ENCODE measurements at regions not wholly inside any gene's neighbourhood (a gene's known extent, or its start where the extent isn't known, plus 50 kb on each side); places are given as distances from the start of the nearest gene placed in this dataset.

DNA sequence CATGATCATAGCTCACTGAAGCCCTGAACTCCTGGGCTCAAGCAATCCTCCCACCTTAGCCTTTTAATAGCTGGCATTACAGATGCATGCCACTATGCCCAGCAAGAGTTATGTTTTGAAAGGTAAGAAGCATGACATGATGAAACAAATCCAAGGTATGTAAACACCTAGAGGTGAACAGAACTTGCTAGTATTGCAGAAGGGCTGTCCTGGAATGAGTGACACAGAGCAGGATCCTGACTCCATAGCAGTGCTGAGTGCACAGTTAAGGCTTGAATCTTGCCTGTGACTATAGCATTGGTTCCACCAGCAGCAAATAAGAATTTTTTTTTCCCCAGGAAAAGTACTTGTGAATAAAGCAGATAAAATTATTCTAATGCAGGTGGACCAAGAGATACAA is 309.5 kb downstream of the PIK3C3 start:
- Histone ChIP-seq H3K4me3 (no peak overlapping the region), H3K79me2 (ENCODE audit: insufficient read depth) (no peaks in the 10 kb centered on the region), H3K27me3 (replicated peaks; ENCODE audit: insufficient read depth) (no peaks in the 10 kb centered on the region), H3K36me3 (ENCODE audit: low read depth) (no peaks in the 10 kb centered on the region), H3K9me2 (ENCODE audit: insufficient read depth) (no peaks in the 10 kb centered on the region), H3K27ac (no peak overlapping the region), H3K9me3 (ENCODE audit: low read depth) (no peaks in the 10 kb centered on the region), H3K9ac (no peak overlapping the region), H3K4me2 (ENCODE audit: unreplicated experiment) (no peak overlapping the region), H2AFZ (no peak overlapping the region), H4K20me1 (ENCODE audit: insufficient read depth) (no peaks in the 10 kb centered on the region), H3F3A (ENCODE audit: insufficient read depth) (no peaks in the 10 kb centered on the region), H3K4me1 (ENCODE audit: insufficient read depth) (no peaks in the 10 kb centered on the region)
- DNase-seq, result no peak
- in situ Hi-C loops (cut with MboI), result no loop called here
- TF ChIP-seq EZH2 (IDR thresholded peaks at IDR 0.05; ENCODE audit: insufficient read depth, poor library complexity, severe bottlenecking), result no peak

DNA sequence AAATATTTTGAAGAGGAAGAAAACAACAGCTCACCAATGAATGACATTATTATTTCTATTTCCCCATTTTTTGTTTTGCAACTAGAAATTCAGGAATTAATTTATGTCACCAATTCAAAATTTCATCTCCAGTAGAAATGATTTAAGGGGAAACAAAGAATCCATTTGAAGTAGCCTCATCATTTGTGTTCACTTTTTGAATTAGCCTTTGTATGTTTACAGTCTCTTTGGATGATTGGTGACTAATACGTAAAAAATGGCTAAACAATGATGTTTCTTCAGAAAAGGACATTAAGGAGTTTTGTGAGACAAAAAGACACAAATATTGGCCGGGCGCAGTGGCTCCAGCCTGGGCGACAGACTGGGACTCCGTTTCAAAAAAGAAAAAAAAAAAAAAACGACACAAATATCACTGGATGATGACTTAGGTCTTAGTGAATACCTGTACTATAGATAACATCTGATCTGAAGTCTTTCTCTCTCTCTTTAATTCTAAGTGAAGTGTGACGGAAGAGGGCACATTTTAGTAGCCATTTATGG is 313.2 kb downstream of the PIK3C3 start:
- no peaks in the 10 kb centered on the region for H3K36me3 ChIP-seq (ENCODE audit: low read depth)
- H3K79me2 ChIP-seq (ENCODE audit: insufficient read depth), result no peaks in the 10 kb centered on the region
- H3F3A ChIP-seq (ENCODE audit: insufficient read depth), result no peaks in the 10 kb centered on the region
- H3K4me1 ChIP-seq (ENCODE audit: insufficient read depth), result no peaks in the 10 kb centered on the region
- H3K27me3 ChIP-seq (replicated peaks; ENCODE audit: insufficient read depth), result no peaks in the 10 kb centered on the region
- in situ Hi-C loops (cut with MboI), result no loop called here
- no peaks in the 10 kb centered on the region for H3K9me3 ChIP-seq (ENCODE audit: low read depth)
- H4K20me1 ChIP-seq (ENCODE audit: insufficient read depth), result no peaks in the 10 kb centered on the region
- no peak overlapping the region for H3K4me2 ChIP-seq (ENCODE audit: unreplicated experiment)
- H3K9me2 ChIP-seq (ENCODE audit: insufficient read depth), result no peaks in the 10 kb centered on the region
- no peak for DNase-seq
- TF ChIP-seq EZH2 (IDR thresholded peaks at IDR 0.05; ENCODE audit: insufficient read depth, poor library complexity, severe bottlenecking), result no peak
- no peak overlapping the region for H3K9ac ChIP-seq
- H3K27ac ChIP-seq, result no peak overlapping the region
- WGBS, 2 experiments (ENCODE audit: low coverage in 1 of 2, low lambda C conversion rate in 2 of 2, missing lambda C conversion rate in 2 of 2), result 23 to 41% methylated on average over 7 of the region's 7 CpGs
- no peak overlapping the region for H2AFZ ChIP-seq
- no peak overlapping the region for H3K4me3 ChIP-seq

DNA sequence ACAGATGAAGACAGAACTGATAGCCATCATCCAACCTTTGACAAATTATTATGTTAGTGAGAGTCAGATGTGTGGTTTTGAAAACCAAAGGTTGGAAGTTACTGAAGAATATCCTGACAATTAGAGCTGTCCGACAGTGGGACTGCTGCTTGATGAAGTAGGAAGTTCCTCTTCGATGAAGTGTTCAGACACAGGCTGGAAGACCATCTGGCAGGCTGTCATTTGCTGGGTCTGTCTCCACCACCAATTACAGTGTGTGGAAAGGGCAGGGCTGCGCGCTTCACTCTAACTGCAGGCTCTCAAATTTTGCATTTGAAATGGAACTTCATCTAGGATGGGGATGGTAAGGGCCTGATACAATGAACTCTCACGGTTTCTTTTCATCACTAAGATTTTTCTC is 313.8 kb downstream of the PIK3C3 start:
- DNase-seq, result no peak
- TF ChIP-seq EZH2 (IDR thresholded peaks at IDR 0.05; ENCODE audit: insufficient read depth, poor library complexity, severe bottlenecking) (no peak), EZH2phosphoT487 (IDR thresholded peaks at IDR 0.05; ENCODE audit: insufficient read depth, low read depth) (no peak)
- in situ Hi-C loops (cut with MboI), result no loop called here

DNA sequence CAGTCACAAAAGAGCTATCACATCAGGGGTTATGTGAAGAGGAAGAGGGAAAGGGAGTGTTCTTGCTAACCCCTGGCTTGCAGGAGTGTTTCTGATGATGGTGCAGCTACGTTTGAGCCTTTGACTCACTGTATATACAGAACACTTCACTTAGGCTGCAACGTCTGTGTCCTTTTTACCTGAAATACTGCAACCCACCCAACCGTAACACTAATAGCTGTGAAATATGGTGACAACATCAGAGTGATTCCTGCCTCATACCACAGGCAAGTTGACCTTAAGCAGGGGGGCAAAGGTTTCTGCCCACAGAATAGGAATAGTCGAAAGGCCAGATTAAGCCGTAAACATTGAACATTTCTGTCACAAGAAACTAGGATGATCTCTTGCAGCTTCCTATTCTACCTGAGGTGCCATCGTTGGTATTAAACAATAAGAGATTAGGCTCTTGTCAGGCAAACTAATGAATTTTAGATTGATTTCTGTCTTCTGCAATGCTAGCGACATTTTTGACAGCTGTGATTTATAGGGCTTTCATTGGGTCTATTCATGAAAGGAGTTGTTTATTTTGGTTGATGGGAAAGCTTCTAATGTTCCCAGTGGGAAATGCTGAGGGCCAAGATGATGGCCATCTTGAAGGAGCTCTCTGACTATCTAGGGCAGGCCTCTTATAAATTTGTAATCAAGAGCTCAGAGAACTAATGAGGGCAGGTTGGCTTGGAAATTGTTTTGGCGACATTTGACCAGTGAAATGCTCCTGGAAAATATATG is 316.8 kb downstream of the PIK3C3 start:
- in situ Hi-C loops (cut with MboI), result no loop called here
- H3K79me2 ChIP-seq (ENCODE audit: insufficient read depth), result no peaks in the 10 kb centered on the region

More for the DNA sequence above, 313.8 kb downstream of the PIK3C3 start:
- H3K79me2 ChIP-seq (ENCODE audit: insufficient read depth), result no peaks in the 10 kb centered on the region
- no peak overlapping the region for H2AFZ ChIP-seq
- H3K9ac ChIP-seq, result no peak overlapping the region
- no peaks in the 10 kb centered on the region for H3K9me2 ChIP-seq (ENCODE audit: insufficient read depth)
- H4K20me1 ChIP-seq (ENCODE audit: insufficient read depth), result no peaks in the 10 kb centered on the region
- no peak overlapping the region for H3K4me3 ChIP-seq
- no peaks in the 10 kb centered on the region for H3K4me1 ChIP-seq (ENCODE audit: insufficient read depth)
- H3F3A ChIP-seq (ENCODE audit: insufficient read depth), result no peaks in the 10 kb centered on the region
- WGBS, 2 experiments (ENCODE audit: low coverage in 1 of 2, low lambda C conversion rate in 2 of 2, missing lambda C conversion rate in 2 of 2), result 29 to 36% methylated on average over 5 of the region's 5 CpGs
- H3K27me3 ChIP-seq (replicated peaks; ENCODE audit: insufficient read depth), result no peaks in the 10 kb centered on the region
- H3K27ac ChIP-seq, result no peak overlapping the region
- H3K36me3 ChIP-seq (ENCODE audit: low read depth), result no peaks in the 10 kb centered on the region
- H3K4me2 ChIP-seq (ENCODE audit: unreplicated experiment), result no peak overlapping the region
- H3K9me3 ChIP-seq (ENCODE audit: low read depth), result no peaks in the 10 kb centered on the region

More for the DNA sequence above, 316.8 kb downstream of the PIK3C3 start:
- Histone ChIP-seq H3K27me3 (replicated peaks; ENCODE audit: insufficient read depth) (no peaks in the 10 kb centered on the region), H3K4me1 (ENCODE audit: insufficient read depth) (no peaks in the 10 kb centered on the region), H3K4me3 (no peak overlapping the region), H3K9me3 (ENCODE audit: low read depth) (no peaks in the 10 kb centered on the region), H3F3A (ENCODE audit: insufficient read depth) (no peaks in the 10 kb centered on the region), H3K27ac (no peak overlapping the region), H3K9ac (no peak overlapping the region), H4K20me1 (ENCODE audit: insufficient read depth) (no peaks in the 10 kb centered on the region), H2AFZ (no peak overlapping the region), H3K9me2 (ENCODE audit: insufficient read depth) (no peaks in the 10 kb centered on the region), H3K36me3 (ENCODE audit: low read depth) (no peaks in the 10 kb centered on the region), H3K4me2 (ENCODE audit: unreplicated experiment) (no peak overlapping the region)
- 40 to 44% methylated on average over 8 of the region's 8 CpGs for WGBS, 2 experiments (ENCODE audit: low coverage in 1 of 2, low lambda C conversion rate in 2 of 2, missing lambda C conversion rate in 2 of 2)
- no peak for DNase-seq
- TF ChIP-seq EZH2 (IDR thresholded peaks at IDR 0.05; ENCODE audit: insufficient read depth, poor library complexity, severe bottlenecking) (no peak), EZH2phosphoT487 (IDR thresholded peaks at IDR 0.05; ENCODE audit: insufficient read depth, low read depth) (no peak)
